Endothelial cell of umbilical vein (primary cell): ENCODE measurements at regions not wholly inside any gene's neighbourhood (a gene's known extent, or its start where the extent isn't known, plus 50 kb on each side); places are given as distances from the start of the nearest gene placed in this dataset.

Experiments
- CTCF ChIP-seq, 2 donors: IDR thresholded peaks; 1 replicate in 1 of 2; 2 replicates in 1 of 2; pipeline ENCODE4 v1.5.1; 2011; ENCODE audit warnings: low read length in 2 of 2, mild to moderate bottlenecking in 2 of 2, moderate library complexity in 2 of 2, control low read depth in 1 of 2, inconsistent platforms in 1 of 2, low read depth in 1 of 2; ENCODE audit not compliant: insufficient read depth in 1 of 2; ENCODE audit errors: extremely low read depth in 1 of 2
- EZH2 ChIP-seq: IDR thresholded peaks from 2 replicates; pipeline ENCODE4 v1.6.1; 2012; ENCODE audit warnings: borderline replicate concordance, low read depth, mild to moderate bottlenecking, moderate library complexity, low read length, inconsistent platforms; ENCODE audit not compliant: severe bottlenecking

DNA sequence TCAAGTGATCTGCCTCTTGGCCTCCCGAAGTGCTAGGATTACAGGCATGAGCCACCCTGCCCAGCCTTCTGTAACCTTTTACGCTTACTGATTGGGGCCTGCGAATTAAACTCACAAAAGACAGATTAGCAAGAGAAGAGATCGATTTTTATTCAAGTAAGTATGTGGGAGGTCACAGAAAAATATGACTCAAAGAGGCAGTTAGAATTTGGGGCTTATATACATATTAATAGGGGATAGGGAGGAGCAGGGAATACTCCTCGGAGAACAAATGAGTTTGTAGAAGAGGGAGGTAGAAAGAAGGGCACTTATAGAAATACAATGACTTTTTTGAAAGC, 78.9 kb downstream of the CD24 start:
- TF ChIP-seq CTCF (IDR thresholded peaks at IDR 0.05; ENCODE audit: extremely low read depth in 1 of 2, insufficient read depth in 1 of 2, low read depth in 1 of 2, low read length in 2 of 2), result no peak
- TF ChIP-seq EZH2, result no peak
